ENCODE measurements at regions not wholly inside any gene's neighbourhood (a gene's known extent, or its start where the extent isn't known, plus 50 kb on each side); places are given as distances from the start of the nearest gene placed in this dataset.

DNA sequence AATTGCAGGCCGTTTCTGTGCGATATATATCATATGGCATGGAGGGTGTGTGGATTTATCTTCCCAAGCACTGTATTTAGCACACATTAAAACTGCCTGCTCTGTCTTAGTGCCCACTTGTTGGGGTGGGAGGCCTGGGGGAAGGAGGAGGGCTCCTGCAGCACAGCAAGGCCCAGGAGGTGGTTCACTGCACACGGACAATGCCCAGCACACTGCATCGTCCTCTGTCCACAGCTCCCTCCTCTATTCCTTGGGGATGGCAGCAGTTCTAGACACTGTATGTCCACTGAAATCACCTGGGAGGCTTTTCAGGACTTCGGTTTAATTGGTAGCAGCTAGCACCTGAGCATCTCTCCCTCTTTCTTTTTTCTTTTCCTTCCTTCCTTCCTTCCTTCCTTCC is 161.2 kb downstream of the KTN1 start (continued):
- TF ChIP-seq, protein P1, sequence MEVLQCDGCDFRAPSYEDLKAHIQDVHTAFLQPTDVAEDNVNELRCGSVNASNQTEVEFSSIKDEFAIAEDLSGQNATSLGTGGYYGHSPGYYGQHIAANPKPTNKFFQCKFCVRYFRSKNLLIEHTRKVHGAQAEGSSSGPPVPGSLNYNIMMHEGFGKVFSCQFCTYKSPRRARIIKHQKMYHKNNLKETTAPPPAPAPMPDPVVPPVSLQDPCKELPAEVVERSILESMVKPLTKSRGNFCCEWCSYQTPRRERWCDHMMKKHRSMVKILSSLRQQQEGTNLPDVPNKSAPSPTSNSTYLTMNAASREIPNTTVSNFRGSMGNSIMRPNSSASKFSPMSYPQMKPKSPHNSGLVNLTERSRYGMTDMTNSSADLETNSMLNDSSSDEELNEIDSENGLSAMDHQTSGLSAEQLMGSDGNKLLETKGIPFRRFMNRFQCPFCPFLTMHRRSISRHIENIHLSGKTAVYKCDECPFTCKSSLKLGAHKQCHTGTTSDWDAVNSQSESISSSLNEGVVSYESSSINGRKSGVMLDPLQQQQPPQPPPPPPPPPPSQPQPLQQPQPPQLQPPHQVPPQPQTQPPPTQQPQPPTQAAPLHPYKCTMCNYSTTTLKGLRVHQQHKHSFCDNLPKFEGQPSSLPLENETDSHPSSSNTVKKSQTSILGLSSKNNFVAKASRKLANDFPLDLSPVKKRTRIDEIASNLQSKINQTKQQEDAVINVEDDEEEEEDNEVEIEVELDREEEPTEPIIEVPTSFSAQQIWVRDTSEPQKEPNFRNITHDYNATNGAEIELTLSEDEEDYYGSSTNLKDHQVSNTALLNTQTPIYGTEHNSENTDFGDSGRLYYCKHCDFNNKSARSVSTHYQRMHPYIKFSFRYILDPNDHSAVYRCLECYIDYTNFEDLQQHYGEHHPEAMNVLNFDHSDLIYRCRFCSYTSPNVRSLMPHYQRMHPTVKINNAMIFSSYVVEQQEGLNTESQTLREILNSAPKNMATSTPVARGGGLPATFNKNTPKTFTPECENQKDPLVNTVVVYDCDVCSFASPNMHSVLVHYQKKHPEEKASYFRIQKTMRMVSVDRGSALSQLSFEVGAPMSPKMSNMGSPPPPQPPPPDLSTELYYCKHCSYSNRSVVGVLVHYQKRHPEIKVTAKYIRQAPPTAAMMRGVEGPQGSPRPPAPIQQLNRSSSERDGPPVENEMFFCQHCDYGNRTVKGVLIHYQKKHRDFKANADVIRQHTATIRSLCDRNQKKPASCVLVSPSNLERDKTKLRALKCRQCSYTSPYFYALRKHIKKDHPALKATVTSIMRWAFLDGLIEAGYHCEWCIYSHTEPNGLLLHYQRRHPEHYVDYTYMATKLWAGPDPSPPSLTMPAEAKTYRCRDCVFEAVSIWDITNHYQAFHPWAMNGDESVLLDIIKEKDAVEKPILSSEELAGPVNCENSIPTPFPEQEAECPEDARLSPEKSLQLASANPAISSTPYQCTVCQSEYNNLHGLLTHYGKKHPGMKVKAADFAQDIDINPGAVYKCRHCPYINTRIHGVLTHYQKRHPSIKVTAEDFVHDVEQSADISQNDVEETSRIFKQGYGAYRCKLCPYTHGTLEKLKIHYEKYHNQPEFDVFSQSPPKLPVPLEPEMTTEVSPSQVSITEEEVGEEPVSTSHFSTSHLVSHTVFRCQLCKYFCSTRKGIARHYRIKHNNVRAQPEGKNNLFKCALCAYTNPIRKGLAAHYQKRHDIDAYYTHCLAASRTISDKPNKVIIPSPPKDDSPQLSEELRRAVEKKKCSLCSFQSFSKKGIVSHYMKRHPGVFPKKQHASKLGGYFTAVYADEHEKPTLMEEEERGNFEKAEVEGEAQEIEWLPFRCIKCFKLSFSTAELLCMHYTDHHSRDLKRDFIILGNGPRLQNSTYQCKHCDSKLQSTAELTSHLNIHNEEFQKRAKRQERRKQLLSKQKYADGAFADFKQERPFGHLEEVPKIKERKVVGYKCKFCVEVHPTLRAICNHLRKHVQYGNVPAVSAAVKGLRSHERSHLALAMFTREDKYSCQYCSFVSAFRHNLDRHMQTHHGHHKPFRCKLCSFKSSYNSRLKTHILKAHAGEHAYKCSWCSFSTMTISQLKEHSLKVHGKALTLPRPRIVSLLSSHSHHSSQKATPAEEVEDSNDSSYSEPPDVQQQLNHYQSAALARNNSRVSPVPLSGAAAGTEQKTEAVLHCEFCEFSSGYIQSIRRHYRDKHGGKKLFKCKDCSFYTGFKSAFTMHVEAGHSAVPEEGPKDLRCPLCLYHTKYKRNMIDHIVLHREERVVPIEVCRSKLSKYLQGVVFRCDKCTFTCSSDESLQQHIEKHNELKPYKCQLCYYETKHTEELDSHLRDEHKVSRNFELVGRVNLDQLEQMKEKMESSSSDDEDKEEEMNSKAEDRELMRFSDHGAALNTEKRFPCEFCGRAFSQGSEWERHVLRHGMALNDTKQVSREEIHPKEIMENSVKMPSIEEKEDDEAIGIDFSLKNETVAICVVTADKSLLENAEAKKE (CRISPR knock-in tag; IDR thresholded peaks at IDR 0.05) = no peak
- TF ChIP-seq ZNF331 (CRISPR knock-in tag; IDR thresholded peaks at IDR 0.05; ENCODE audit: low read depth) (no peak), EZH2phosphoT487 (IDR thresholded peaks at IDR 0.05; ENCODE audit: unreplicated experiment) (no peak), POLR2AphosphoS5 (IDR thresholded peaks at IDR 0.05; ENCODE audit: low read depth) (no peak)
- TF ChIP-seq, protein P2, sequence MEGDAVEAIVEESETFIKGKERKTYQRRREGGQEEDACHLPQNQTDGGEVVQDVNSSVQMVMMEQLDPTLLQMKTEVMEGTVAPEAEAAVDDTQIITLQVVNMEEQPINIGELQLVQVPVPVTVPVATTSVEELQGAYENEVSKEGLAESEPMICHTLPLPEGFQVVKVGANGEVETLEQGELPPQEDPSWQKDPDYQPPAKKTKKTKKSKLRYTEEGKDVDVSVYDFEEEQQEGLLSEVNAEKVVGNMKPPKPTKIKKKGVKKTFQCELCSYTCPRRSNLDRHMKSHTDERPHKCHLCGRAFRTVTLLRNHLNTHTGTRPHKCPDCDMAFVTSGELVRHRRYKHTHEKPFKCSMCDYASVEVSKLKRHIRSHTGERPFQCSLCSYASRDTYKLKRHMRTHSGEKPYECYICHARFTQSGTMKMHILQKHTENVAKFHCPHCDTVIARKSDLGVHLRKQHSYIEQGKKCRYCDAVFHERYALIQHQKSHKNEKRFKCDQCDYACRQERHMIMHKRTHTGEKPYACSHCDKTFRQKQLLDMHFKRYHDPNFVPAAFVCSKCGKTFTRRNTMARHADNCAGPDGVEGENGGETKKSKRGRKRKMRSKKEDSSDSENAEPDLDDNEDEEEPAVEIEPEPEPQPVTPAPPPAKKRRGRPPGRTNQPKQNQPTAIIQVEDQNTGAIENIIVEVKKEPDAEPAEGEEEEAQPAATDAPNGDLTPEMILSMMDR (conservative IDR thresholded peaks at IDR 0.05; ENCODE audit: low read depth in 2 of 2) = no peak

DNA sequence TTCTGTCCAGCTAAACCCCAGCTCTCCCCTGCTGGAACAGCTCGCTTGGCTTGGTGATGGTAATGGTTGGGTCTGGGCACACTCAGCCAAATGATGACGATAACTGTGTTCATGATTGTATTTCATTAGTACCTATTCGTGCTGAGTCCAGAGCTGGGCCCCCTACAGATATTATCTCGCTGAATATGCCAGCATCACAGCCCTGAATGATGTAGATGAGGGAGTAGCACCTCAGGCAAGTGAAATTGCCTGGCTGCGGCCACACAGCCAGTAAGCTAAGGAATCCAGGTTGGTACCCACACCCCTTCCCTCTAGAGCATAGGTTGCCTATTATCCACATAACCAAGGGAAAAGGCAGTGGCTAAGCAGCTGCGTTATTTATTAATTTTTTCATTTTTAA is 163.5 kb downstream of the KTN1 start:
- peaks cover 3% of the 10 kb centered on the region; the same call in 1 of the 3 replicates for H3K4me1 Mint-ChIP-seq
- DNase-seq (ENCODE audit: low spot score) = no peak
- no peaks in the 10 kb centered on the region for H3K36me3 Mint-ChIP-seq (ENCODE audit: low read depth)
- TF ChIP-seq, protein P2 (conservative IDR thresholded peaks at IDR 0.05; ENCODE audit: low read depth in 2 of 2) = no peak
- TF ChIP-seq, protein P1 (CRISPR knock-in tag; IDR thresholded peaks at IDR 0.05) = no peak

More for the DNA sequence above, 163.5 kb downstream of the KTN1 start:
- Histone ChIP-seq H3K36me3 (ENCODE audit: insufficient read depth) (no peaks in the 10 kb centered on the region), H3K4me1 (ENCODE audit: insufficient read depth) (no peaks in the 10 kb centered on the region), H3K9me2 (ENCODE audit: insufficient read depth) (0 out of 2 replicates have a peak, but pooled peaks cover 7% of the 10 kb centered on the region), H4K20me1 (replicated peaks; ENCODE audit: insufficient read depth) (no peaks in the 10 kb centered on the region), H2AFZ (no peak overlapping the region), H3K27me3 (ENCODE audit: insufficient read depth) (no peaks in the 10 kb centered on the region), H3K27ac (ENCODE audit: low read depth) (no peak overlapping the region), H3K4me2 (no peak overlapping the region), H3F3A (replicated peaks; ENCODE audit: low read depth) (no peaks in the 10 kb centered on the region), H3K4me3 (no peak overlapping the region), H3K79me2 (replicated peaks; ENCODE audit: insufficient read depth) (no peaks in the 10 kb centered on the region)
- Mint-ChIP-seq H3K27me3 (ENCODE audit: insufficient read depth, low read depth, poor library complexity) (peaks cover 4% of the 10 kb centered on the region), H3K4me3 (no peak overlapping the region), H3K9me3 (no peaks in the 10 kb centered on the region), H3K27ac (no peak overlapping the region)
- ATAC-seq = no peak

Measured in GM23338 (cell line).